ENCODE measurements at regions not wholly inside any gene's neighbourhood (a gene's known extent, or its start where the extent isn't known, plus 50 kb on each side); places are given as distances from the start of the nearest gene placed in this dataset.

DNA sequence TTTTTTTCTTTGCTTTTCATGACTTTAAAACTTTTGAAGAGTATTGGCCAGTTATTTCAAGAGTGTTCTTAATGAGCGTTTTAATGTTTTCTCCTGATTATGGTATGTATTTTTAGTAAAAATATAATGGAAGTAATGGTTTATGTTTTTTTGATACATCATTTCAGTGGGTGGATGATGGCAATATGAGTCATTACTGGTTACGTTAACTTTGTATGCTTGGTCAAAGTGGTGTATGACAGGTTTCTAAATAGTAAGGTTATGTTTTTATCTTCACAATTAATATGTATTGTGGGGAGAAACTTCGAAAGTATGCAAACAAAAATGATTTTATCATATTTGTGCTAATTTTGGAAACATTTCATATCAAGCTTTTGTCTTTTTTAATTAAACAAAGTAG is 176.7 kb upstream of the PRDM9 start:
- no peak for ATAC-seq (replicated peaks)
- Mint-ChIP-seq H3K36me3 (ENCODE audit: insufficient read depth) (no peaks in the 10 kb centered on the region), H3K9me3 (peaks cover 2 to 17% of the 10 kb centered on the region in 2 donors), H3K4me1 (ENCODE audit: low read depth in 2 of 2) (no peaks in the 10 kb centered on the region), H3K27ac (no peak overlapping the region), H3K4me3 (no peak overlapping the region), H3K27me3 (no peaks in the 10 kb centered on the region)
- no peak for DNase-seq

GRCh38 chr5:23319901-23320300 is 187.5 kb upstream of the PRDM9 start:
- Mint-ChIP-seq H3K27me3 (no peaks in the 10 kb centered on the region), H3K9me3 (peaks cover 10 to 22% of the 10 kb centered on the region in 2 donors), H3K36me3 (ENCODE audit: insufficient read depth) (no peaks in the 10 kb centered on the region), H3K4me3 (no peak overlapping the region), H3K4me1 (ENCODE audit: low read depth in 2 of 2) (no peaks in the 10 kb centered on the region), H3K27ac (no peak overlapping the region)
- ATAC-seq (replicated peaks) (no peak), DNase-seq (no peak)

DNA sequence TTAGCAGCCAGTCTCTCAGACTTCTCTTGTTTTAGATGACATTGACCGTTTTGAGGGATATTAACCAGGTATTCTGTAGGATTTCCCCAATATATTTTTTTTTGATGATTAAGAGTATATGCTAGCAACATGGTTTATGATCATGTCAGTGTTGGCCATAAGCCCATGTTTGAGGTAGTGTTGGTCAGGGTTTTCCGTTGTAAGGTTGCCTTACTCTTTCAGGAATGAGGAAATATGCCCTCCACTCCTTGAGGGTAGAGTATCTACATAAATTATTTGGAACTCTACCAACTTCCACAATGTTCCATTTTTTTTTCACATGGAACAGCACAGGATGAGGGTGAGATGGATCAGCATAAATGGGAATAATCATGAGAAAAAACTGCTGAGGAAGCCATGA is 188.4 kb upstream of the PRDM9 start:
- Mint-ChIP-seq H3K27me3 (no peaks in the 10 kb centered on the region), H3K9me3 (peaks cover 10 to 22% of the 10 kb centered on the region in 2 donors), H3K4me1 (ENCODE audit: low read depth in 2 of 2) (no peaks in the 10 kb centered on the region), H3K27ac (no peak overlapping the region), H3K36me3 (ENCODE audit: insufficient read depth) (no peaks in the 10 kb centered on the region), H3K4me3 (no peak overlapping the region)
- ATAC-seq (replicated peaks) (no peak), DNase-seq (no peak)

DNA sequence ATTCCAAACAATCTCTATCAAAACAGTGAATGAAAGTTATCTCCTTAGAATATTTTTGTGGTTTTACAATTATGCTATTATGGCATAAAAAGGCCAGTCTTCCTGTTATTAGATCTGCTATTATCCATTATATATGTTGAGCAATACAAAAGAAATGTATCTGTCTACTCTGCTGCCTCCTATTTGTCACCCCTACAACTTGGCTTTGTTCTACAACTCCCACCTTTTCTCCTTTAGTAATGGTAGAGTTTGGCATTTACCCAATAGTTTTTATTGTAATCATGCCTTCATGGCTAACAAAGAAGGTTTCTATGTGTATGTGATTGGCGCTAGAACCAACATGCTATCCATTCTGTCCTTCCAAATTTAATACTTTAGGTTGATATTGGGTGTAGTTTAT is 189.2 kb upstream of the PRDM9 start:
- H3K4me3 Mint-ChIP-seq, result no peak overlapping the region
- no peaks in the 10 kb centered on the region for H3K4me1 Mint-ChIP-seq (ENCODE audit: low read depth in 2 of 2)
- no peak for ATAC-seq (replicated peaks)
- no peaks in the 10 kb centered on the region for H3K36me3 Mint-ChIP-seq (ENCODE audit: insufficient read depth)
- H3K27me3 Mint-ChIP-seq, result no peaks in the 10 kb centered on the region
- H3K9me3 Mint-ChIP-seq, result peaks cover 5 to 23% of the 10 kb centered on the region in 2 donors
- no peak overlapping the region for H3K27ac Mint-ChIP-seq
- DNase-seq, result no peak

GRCh38 chr5:23316060-23316591 is 191.3 kb upstream of the PRDM9 start:
- no peak for ATAC-seq (replicated peaks)
- H3K4me3 Mint-ChIP-seq, result no peak overlapping the region
- DNase-seq, result no peak
- H3K4me1 Mint-ChIP-seq (ENCODE audit: low read depth in 2 of 2), result no peaks in the 10 kb centered on the region
- peaks cover 3 to 23% of the 10 kb centered on the region in 2 donors for H3K9me3 Mint-ChIP-seq
- no peak overlapping the region for H3K27ac Mint-ChIP-seq
- no peaks in the 10 kb centered on the region for H3K36me3 Mint-ChIP-seq (ENCODE audit: insufficient read depth)
- no peaks in the 10 kb centered on the region for H3K27me3 Mint-ChIP-seq

DNA sequence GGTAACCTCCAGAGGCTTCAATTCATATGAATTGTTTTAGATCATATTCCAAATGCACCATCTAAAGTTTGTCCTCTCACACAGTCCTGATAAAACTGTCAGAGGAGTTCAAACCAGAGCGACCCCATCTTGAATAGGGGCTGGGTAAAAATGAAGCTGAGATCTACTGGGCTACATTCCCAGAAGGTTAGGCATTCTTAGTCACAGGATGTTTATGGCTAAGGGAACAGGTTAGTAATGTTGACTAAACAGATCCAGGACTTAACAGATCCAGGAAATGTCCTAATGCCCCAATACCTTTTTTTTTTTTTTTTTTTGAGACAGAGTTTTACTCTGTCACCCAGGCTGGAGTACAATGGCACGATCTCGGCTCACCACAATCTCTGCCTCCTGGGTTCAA is 192.6 kb upstream of the PRDM9 start:
- Mint-ChIP-seq H3K9me3 (peaks cover 3 to 23% of the 10 kb centered on the region in 2 donors), H3K4me3 (no peak overlapping the region), H3K27me3 (no peaks in the 10 kb centered on the region), H3K36me3 (ENCODE audit: insufficient read depth) (no peaks in the 10 kb centered on the region), H3K4me1 (ENCODE audit: low read depth in 2 of 2) (no peaks in the 10 kb centered on the region), H3K27ac (no peak overlapping the region)
- no peak for ATAC-seq (replicated peaks)
- no peak for DNase-seq

DNA sequence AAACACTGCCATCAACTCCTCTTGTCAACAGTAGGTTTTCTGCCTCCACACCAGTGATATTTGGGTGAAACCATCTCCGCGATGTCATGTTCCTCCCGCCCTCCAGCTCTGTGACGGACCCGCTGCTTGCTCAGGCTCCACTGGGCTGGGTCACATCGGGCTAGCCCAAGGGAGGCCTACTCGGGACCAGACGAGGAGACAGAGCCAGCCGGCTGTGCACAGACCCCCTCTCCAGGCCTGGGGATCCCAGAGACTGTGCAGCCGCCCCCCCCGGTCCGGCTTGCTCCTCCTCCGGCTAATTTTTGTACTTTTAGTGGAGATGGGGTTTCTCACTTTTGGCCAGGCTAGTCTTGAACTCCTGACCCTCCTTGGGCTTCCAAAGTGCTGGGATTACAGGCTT is 202.4 kb upstream of the PRDM9 start:
- peaks cover 11 to 23% of the 10 kb centered on the region in 2 donors for H3K9me3 Mint-ChIP-seq
- no peaks in the 10 kb centered on the region for H3K27me3 Mint-ChIP-seq
- H3K27ac Mint-ChIP-seq, result no peak overlapping the region
- H3K36me3 Mint-ChIP-seq (ENCODE audit: insufficient read depth), result no peaks in the 10 kb centered on the region
- H3K4me1 Mint-ChIP-seq (ENCODE audit: low read depth in 2 of 2), result no peaks in the 10 kb centered on the region
- DNase-seq (no peak), ATAC-seq (replicated peaks) (no peak)
- no peak overlapping the region for H3K4me3 Mint-ChIP-seq

DNA sequence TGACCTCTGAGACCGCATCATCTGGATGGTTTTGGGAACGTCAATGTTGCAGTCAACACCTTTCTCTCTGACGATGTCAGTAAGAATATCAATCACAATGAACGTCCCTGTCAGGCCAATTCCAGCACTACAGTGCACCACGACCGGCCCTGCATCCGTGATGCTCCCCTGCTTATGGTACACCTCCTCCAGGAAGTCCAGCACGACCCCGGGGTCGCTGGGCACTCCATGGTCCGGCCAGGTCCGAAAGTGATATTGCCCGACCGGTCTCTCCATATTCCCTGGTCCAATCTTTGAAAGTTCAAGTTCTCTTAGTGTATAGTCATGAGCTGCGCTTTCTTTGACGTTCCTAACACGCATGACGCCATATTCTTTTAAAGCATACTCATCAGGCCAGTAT is 203.6 kb upstream of the PRDM9 start:
- no peak for DNase-seq
- H3K27ac Mint-ChIP-seq, result no peak overlapping the region
- no peaks in the 10 kb centered on the region for H3K4me1 Mint-ChIP-seq (ENCODE audit: low read depth in 2 of 2)
- H3K36me3 Mint-ChIP-seq (ENCODE audit: insufficient read depth), result no peaks in the 10 kb centered on the region
- H3K4me3 Mint-ChIP-seq, result no peak overlapping the region
- peaks cover 11 to 23% of the 10 kb centered on the region in 2 donors for H3K9me3 Mint-ChIP-seq
- no peak for ATAC-seq (replicated peaks)
- H3K27me3 Mint-ChIP-seq, result no peaks in the 10 kb centered on the region

- Mint-ChIP-seq H3K27ac (no peak overlapping the region), H3K4me3 (no peak overlapping the region), H3K4me1 (ENCODE audit: low read depth in 2 of 2) (no peaks in the 10 kb centered on the region), H3K36me3 (ENCODE audit: insufficient read depth) (no peaks in the 10 kb centered on the region), H3K27me3 (no peaks in the 10 kb centered on the region), H3K9me3 (peaks cover 11 to 23% of the 10 kb centered on the region in 2 donors)
- DNase-seq (no peak), ATAC-seq (replicated peaks) (no peak)
These were observed 204.0 kb upstream of the PRDM9 start for GRCh38 chr5:23303435-23303834.

DNA sequence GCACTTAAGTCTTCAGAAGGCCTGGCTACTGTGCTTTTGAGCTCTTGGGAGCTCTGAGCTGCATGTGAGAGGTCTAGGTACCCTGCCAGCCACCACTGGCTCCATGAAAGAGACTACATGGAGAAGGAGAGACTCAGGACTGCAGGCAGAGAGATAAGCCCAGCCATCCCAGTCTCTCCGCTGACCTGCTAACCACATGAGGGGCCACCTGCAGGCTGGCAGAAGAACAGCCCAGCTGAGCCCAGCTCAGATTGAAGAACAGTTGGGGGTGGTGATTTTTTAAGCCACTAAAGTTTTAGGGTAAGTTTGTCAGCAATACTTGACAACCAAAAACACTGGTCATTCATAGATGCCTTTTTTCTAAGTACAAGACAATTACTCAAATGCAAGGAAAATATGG is 205.0 kb upstream of the PRDM9 start:
- no peak overlapping the region for H3K4me3 Mint-ChIP-seq
- H3K27ac Mint-ChIP-seq, result no peak overlapping the region
- H3K9me3 Mint-ChIP-seq, result peaks cover 9 to 23% of the 10 kb centered on the region in 2 donors
- ATAC-seq (replicated peaks) (no peak), DNase-seq (no peak)
- H3K4me1 Mint-ChIP-seq (ENCODE audit: low read depth in 2 of 2), result no peaks in the 10 kb centered on the region
- H3K27me3 Mint-ChIP-seq, result no peaks in the 10 kb centered on the region
- no peaks in the 10 kb centered on the region for H3K36me3 Mint-ChIP-seq (ENCODE audit: insufficient read depth)

GRCh38 chr5:23289162-23289561 is 218.2 kb upstream of the PRDM9 start:
- no peak overlapping the region for H3K4me3 Mint-ChIP-seq
- H3K9me3 Mint-ChIP-seq, result peaks cover 16 to 25% of the 10 kb centered on the region in 2 donors
- no peaks in the 10 kb centered on the region for H3K4me1 Mint-ChIP-seq (ENCODE audit: low read depth in 2 of 2)
- no peaks in the 10 kb centered on the region for H3K27me3 Mint-ChIP-seq
- no peak overlapping the region for H3K27ac Mint-ChIP-seq
- no peaks in the 10 kb centered on the region for H3K36me3 Mint-ChIP-seq (ENCODE audit: insufficient read depth)
- DNase-seq, result no peak
- ATAC-seq (replicated peaks), result no peak

- H3K27me3 Mint-ChIP-seq, result no peaks in the 10 kb centered on the region
- H3K4me1 Mint-ChIP-seq (ENCODE audit: low read depth in 2 of 2), result no peaks in the 10 kb centered on the region
- no peak overlapping the region for H3K27ac Mint-ChIP-seq
- peaks cover 6 to 9% of the 10 kb centered on the region in 2 donors for H3K9me3 Mint-ChIP-seq
- H3K36me3 Mint-ChIP-seq (ENCODE audit: insufficient read depth), result no peaks in the 10 kb centered on the region
- no peak overlapping the region for H3K4me3 Mint-ChIP-seq
- ATAC-seq (replicated peaks), result no peak
- DNase-seq, result no peak
These were observed 222.8 kb upstream of the PRDM9 start for GRCh38 chr5:23284656-23285055.

- ATAC-seq (replicated peaks), result no peak
- Mint-ChIP-seq H3K27me3 (no peaks in the 10 kb centered on the region), H3K27ac (no peak overlapping the region), H3K9me3 (peaks cover 0 to 2% of the 10 kb centered on the region in 2 donors), H3K4me3 (no peak overlapping the region), H3K4me1 (ENCODE audit: low read depth in 2 of 2) (no peaks in the 10 kb centered on the region), H3K36me3 (ENCODE audit: insufficient read depth) (no peaks in the 10 kb centered on the region)
- DNase-seq, result no peak
These were observed 233.2 kb upstream of the PRDM9 start for GRCh38 chr5:23274171-23274570.

DNA sequence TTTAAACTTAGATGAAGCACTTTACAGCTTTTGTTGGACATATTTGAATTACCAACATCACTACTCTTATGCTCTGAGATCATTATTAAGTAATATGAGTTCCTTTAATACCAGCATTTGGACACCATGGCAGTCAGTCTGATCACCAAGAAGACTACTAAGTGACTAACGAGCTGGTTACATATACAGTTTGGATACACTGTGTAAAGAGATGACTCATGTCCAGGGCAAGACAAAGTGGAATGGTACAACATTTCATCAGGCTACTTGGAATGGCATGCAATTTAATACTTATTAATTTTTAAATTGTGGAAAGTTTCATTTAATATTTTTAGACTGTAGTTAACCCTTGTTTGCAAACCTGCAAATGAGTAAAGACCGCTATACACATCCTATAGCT is 237.4 kb upstream of the PRDM9 start:
- no peaks in the 10 kb centered on the region for H3K27me3 Mint-ChIP-seq
- no peak for ATAC-seq (replicated peaks)
- no peaks in the 10 kb centered on the region for H3K36me3 Mint-ChIP-seq (ENCODE audit: insufficient read depth)
- H3K4me3 Mint-ChIP-seq, result no peak overlapping the region
- no peaks in the 10 kb centered on the region for H3K4me1 Mint-ChIP-seq (ENCODE audit: low read depth in 2 of 2)
- no peak overlapping the region for H3K27ac Mint-ChIP-seq
- no peak for DNase-seq
- peaks cover 0 to 5% of the 10 kb centered on the region in 2 donors for H3K9me3 Mint-ChIP-seq

DNA sequence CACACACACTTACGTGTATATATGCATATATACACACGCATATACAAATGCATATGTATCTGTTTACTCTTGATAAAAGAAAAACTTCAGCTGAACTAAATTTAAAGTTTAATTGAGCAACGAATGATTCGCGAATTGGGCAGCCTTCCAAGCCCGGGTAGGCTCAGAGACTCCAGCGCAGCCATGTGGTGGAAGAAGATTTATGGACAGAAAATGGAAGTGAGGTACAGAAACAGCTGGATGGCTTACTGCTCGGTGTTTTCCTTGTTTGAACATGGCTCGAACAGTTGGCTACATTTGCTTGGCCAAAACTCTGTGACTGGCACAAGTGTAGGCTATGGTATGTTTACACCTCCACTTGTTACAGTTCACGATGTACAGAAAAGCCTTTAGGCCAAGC is 239.3 kb upstream of the PRDM9 start:
- Mint-ChIP-seq H3K27ac (no peak overlapping the region), H3K4me1 (ENCODE audit: low read depth in 2 of 2) (no peaks in the 10 kb centered on the region), H3K9me3 (peaks cover 0 to 5% of the 10 kb centered on the region in 2 donors), H3K36me3 (ENCODE audit: insufficient read depth) (no peaks in the 10 kb centered on the region), H3K27me3 (no peaks in the 10 kb centered on the region), H3K4me3 (no peak overlapping the region)
- no peak for DNase-seq
- no peak for ATAC-seq (replicated peaks)
